K562 (cell line): ENCODE measurements at regions not wholly inside any gene's neighbourhood (a gene's known extent, or its start where the extent isn't known, plus 50 kb on each side); places are given as distances from the start of the nearest gene placed in this dataset.

Experiments used
- RAD21 ChIP-seq, 2 experiments: fragments of 250-450 bp in 1 of 2; fragments of 450-650 bp in 1 of 2; sonication (Bioruptor Pico) in 1 of 2; formaldehyde crosslinking in 1 of 2; IDR thresholded peaks in 1 of 2; conservative IDR thresholded peaks in 1 of 2; 2 replicates each; pipeline versions ENCODE4 v1.4.0 to v1.8.0; 2020 to 2022; ENCODE audit warnings: mild to moderate bottlenecking in 2 of 2, moderate library complexity in 1 of 2
- REST ChIP-seq, 2 experiments: fragments of 450-650 bp; formaldehyde crosslinking in 1 of 2; IDR thresholded peaks; 2 replicates each; pipeline versions ENCODE4 v1.4.0 to v1.6.1; 2014 to 2020; ENCODE audit warnings: mild to moderate bottlenecking in 2 of 2, borderline replicate concordance in 1 of 2, low read depth in 1 of 2
- SMC3 ChIP-seq: conservative IDR thresholded peaks from 2 replicates; pipeline ENCODE4 v1.6.1; 2011; ENCODE audit warnings: low read depth, low read length, improper control_type of control experiment; ENCODE audit not compliant: insufficient read depth
- TF ChIP-seq, protein P1 (sequence below): fragments of 450-650 bp; formaldehyde crosslinking; IDR thresholded peaks from 2 replicates; pipeline ENCODE4 v1.4.0; 2020; ENCODE audit warnings: mild to moderate bottlenecking, mixed read lengths
- TF ChIP-seq, protein P2 (sequence below), 3 experiments: IDR thresholded peaks in 2 of 3; conservative IDR thresholded peaks in 1 of 3; 2 replicates each; pipeline ENCODE4 v1.5.1; 2011 to 2012; ENCODE audit warnings: low read length in 3 of 3, mild to moderate bottlenecking in 3 of 3, control low read depth in 2 of 3, improper control_type of control experiment in 1 of 3, inconsistent platforms in 1 of 3, low read depth in 1 of 3, mixed read lengths in 1 of 3, moderate library complexity in 1 of 3; ENCODE audit not compliant: insufficient read depth in 2 of 3
- TF ChIP-seq, protein P3 (sequence below): IDR thresholded peaks from 2 replicates; pipeline ENCODE4 v1.6.1; 2011; ENCODE audit warnings: borderline replicate concordance, low read depth, mild to moderate bottlenecking, moderate library complexity, low read length; ENCODE audit not compliant: insufficient read depth, poor library complexity, severe bottlenecking

DNA sequence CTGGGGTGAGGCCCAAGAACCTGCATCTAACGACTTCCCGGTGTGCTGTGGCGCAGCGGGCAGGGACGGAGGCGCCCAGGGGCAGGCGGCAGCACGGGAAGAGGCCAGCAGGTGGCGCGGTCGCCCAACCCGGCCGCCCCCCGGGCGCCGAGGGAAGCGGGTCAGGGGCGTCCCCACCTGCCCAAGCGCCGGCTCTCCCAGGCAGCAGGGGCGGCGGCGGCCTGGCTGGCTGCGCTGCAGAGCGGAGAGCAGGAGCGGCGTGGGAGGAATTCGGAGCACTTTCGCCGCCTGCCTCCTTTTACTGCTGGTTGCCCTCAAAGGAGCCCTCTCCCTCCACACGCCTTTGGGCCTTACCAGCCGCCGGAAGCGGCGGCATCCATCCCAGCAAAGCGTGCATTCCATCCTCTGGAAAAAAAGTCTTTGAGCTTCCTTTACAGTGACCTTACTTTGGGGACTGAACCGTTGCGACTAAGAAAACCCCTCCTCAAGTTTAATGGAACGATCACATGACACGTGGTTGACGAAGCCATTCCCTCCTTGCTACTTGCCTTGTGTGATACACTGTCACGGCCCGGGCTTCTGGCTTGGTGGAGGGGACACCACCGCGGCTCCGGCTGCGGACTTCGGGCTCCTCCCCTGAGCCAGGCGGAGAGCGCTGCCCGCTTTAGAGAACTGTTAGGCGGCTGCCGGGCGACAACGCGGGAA is 106.8 kb upstream of the CLMP start (continued):
- peak; percentile 26; the same call in 1 of the 2 replicates for TF ChIP-seq REST (IDR thresholded peaks at IDR 0.05; ENCODE audit: borderline replicate concordance)
- no peak for TF ChIP-seq REST (CRISPR knock-in tag; IDR thresholded peaks at IDR 0.05; ENCODE audit: low read depth)
- peak; percentile 21 to 54; a peak in 2 of 4 replicates for TF ChIP-seq RAD21 (CRISPR knock-in tag; conservative IDR thresholded peaks at IDR 0.05 in 1 of 2, IDR thresholded peaks at IDR 0.05 in 1 of 2)
- TF ChIP-seq, protein P1, sequence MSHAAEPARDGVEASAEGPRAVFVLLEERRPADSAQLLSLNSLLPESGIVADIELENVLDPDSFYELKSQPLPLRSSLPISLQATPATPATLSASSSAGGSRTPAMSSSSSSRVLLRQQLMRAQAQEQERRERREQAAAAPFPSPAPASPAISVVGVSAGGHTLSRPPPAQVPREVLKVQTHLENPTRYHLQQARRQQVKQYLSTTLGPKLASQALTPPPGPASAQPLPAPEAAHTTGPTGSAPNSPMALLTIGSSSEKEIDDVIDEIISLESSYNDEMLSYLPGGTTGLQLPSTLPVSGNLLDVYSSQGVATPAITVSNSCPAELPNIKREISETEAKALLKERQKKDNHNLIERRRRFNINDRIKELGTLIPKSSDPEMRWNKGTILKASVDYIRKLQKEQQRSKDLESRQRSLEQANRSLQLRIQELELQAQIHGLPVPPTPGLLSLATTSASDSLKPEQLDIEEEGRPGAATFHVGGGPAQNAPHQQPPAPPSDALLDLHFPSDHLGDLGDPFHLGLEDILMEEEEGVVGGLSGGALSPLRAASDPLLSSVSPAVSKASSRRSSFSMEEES (CRISPR knock-in tag), result peak; percentile 68
- TF ChIP-seq, protein P2, sequence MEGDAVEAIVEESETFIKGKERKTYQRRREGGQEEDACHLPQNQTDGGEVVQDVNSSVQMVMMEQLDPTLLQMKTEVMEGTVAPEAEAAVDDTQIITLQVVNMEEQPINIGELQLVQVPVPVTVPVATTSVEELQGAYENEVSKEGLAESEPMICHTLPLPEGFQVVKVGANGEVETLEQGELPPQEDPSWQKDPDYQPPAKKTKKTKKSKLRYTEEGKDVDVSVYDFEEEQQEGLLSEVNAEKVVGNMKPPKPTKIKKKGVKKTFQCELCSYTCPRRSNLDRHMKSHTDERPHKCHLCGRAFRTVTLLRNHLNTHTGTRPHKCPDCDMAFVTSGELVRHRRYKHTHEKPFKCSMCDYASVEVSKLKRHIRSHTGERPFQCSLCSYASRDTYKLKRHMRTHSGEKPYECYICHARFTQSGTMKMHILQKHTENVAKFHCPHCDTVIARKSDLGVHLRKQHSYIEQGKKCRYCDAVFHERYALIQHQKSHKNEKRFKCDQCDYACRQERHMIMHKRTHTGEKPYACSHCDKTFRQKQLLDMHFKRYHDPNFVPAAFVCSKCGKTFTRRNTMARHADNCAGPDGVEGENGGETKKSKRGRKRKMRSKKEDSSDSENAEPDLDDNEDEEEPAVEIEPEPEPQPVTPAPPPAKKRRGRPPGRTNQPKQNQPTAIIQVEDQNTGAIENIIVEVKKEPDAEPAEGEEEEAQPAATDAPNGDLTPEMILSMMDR (IDR thresholded peaks at IDR 0.05 in 2 of 3, conservative IDR thresholded peaks at IDR 0.05 in 1 of 3; ENCODE audit: insufficient read depth in 2 of 3, low read depth in 1 of 3, low read length in 3 of 3), result peak; percentile 57 to 80 (median 70)
- peak; percentile 55 for TF ChIP-seq SMC3
- TF ChIP-seq, protein P3, sequence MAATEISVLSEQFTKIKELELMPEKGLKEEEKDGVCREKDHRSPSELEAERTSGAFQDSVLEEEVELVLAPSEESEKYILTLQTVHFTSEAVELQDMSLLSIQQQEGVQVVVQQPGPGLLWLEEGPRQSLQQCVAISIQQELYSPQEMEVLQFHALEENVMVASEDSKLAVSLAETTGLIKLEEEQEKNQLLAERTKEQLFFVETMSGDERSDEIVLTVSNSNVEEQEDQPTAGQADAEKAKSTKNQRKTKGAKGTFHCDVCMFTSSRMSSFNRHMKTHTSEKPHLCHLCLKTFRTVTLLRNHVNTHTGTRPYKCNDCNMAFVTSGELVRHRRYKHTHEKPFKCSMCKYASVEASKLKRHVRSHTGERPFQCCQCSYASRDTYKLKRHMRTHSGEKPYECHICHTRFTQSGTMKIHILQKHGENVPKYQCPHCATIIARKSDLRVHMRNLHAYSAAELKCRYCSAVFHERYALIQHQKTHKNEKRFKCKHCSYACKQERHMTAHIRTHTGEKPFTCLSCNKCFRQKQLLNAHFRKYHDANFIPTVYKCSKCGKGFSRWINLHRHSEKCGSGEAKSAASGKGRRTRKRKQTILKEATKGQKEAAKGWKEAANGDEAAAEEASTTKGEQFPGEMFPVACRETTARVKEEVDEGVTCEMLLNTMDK, result peak; percentile 44
- TF ChIP-seq, all 486 proteins: peak for 7
